ENCODE measurements at regions not wholly inside any gene's neighbourhood (a gene's known extent, or its start where the extent isn't known, plus 50 kb on each side); places are given as distances from the start of the nearest gene placed in this dataset.

GRCh38 chr2:204331988-204332387 lies 213.3 kb upstream of the PARD3B start:
- Histone ChIP-seq H3K79me2 (no peaks in the 10 kb centered on the region), H3K27ac (no peak overlapping the region), H3K9me2 (replicated peaks; ENCODE audit: insufficient read depth) (no peaks in the 10 kb centered on the region), H3K36me3 (replicated peaks; ENCODE audit: insufficient read depth, low read depth) (no peaks in the 10 kb centered on the region), H3K27me3 (no peaks in the 10 kb centered on the region), H3K4me1 (ENCODE audit: insufficient read depth) (no peaks in the 10 kb centered on the region), H3K4me2 (no peak overlapping the region), H3K4me3 (no peak overlapping the region), H4K20me1 (ENCODE audit: insufficient read depth, poor library complexity, severe bottlenecking) (no peaks in the 10 kb centered on the region), H2AFZ (no peak overlapping the region), H3K9me3 (ENCODE audit: low read depth) (no peaks in the 10 kb centered on the region)
- DNase-seq (ENCODE audit: low spot score) = no peak
- 96% methylated on average over 2 of the region's 2 CpGs for WGBS (ENCODE audit: low lambda C conversion rate, missing lambda C conversion rate)
- TF ChIP-seq EZH2phosphoT487 (IDR thresholded peaks at IDR 0.05; ENCODE audit: low read depth, severe bottlenecking, unreplicated experiment) (no peak), EZH2 (IDR thresholded peaks at IDR 0.05; ENCODE audit: borderline replicate concordance) (no peak), CTCF (IDR thresholded peaks at IDR 0.05; ENCODE audit: poor library complexity) (no peak)

GRCh38 chr2:204332706-204333105 lies 212.6 kb upstream of the PARD3B start:
- Histone ChIP-seq H3K4me1 (ENCODE audit: insufficient read depth) (no peaks in the 10 kb centered on the region), H3K4me3 (no peak overlapping the region), H2AFZ (no peak overlapping the region), H3K9me2 (replicated peaks; ENCODE audit: insufficient read depth) (no peaks in the 10 kb centered on the region), H4K20me1 (ENCODE audit: insufficient read depth, poor library complexity, severe bottlenecking) (no peaks in the 10 kb centered on the region), H3K79me2 (no peaks in the 10 kb centered on the region), H3K27ac (no peak overlapping the region), H3K4me2 (no peak overlapping the region), H3K27me3 (no peaks in the 10 kb centered on the region), H3K36me3 (replicated peaks; ENCODE audit: insufficient read depth, low read depth) (no peaks in the 10 kb centered on the region), H3K9me3 (ENCODE audit: low read depth) (no peaks in the 10 kb centered on the region)
- TF ChIP-seq CTCF (IDR thresholded peaks at IDR 0.05; ENCODE audit: poor library complexity) (no peak), EZH2phosphoT487 (IDR thresholded peaks at IDR 0.05; ENCODE audit: low read depth, severe bottlenecking, unreplicated experiment) (no peak), EZH2 (IDR thresholded peaks at IDR 0.05; ENCODE audit: borderline replicate concordance) (no peak)
- WGBS (ENCODE audit: low lambda C conversion rate, missing lambda C conversion rate) = 33% methylated on average over 3 of the region's 3 CpGs
- DNase-seq (ENCODE audit: low spot score) = peak; percentile 21

GRCh38 chr2:204333861-204334260 lies 211.4 kb upstream of the PARD3B start:
- TF ChIP-seq CTCF (IDR thresholded peaks at IDR 0.05; ENCODE audit: poor library complexity) = no peak
- no peak for TF ChIP-seq EZH2phosphoT487 (IDR thresholded peaks at IDR 0.05; ENCODE audit: low read depth, severe bottlenecking, unreplicated experiment)
- TF ChIP-seq EZH2 (IDR thresholded peaks at IDR 0.05; ENCODE audit: borderline replicate concordance) = no peak
- no peaks in the 10 kb centered on the region for H3K36me3 ChIP-seq (replicated peaks; ENCODE audit: insufficient read depth, low read depth)
- no peaks in the 10 kb centered on the region for H3K9me2 ChIP-seq (replicated peaks; ENCODE audit: insufficient read depth)
- H3K4me1 ChIP-seq (ENCODE audit: insufficient read depth) = no peaks in the 10 kb centered on the region
- H4K20me1 ChIP-seq (ENCODE audit: insufficient read depth, poor library complexity, severe bottlenecking) = no peaks in the 10 kb centered on the region
- no peaks in the 10 kb centered on the region for H3K27me3 ChIP-seq
- H3K4me3 ChIP-seq = no peak overlapping the region
- 90% methylated on average over 3 of the region's 3 CpGs for WGBS (ENCODE audit: low lambda C conversion rate, missing lambda C conversion rate)
- no peak overlapping the region for H2AFZ ChIP-seq
- no peak overlapping the region for H3K27ac ChIP-seq
- no peaks in the 10 kb centered on the region for H3K79me2 ChIP-seq
- H3K9me3 ChIP-seq (ENCODE audit: low read depth) = no peaks in the 10 kb centered on the region
- no peak for DNase-seq (ENCODE audit: low spot score)
- H3K4me2 ChIP-seq = no peak overlapping the region
